GM18870 (cell line): ENCODE measurements at regions not wholly inside any gene's neighbourhood (a gene's known extent, or its start where the extent isn't known, plus 50 kb on each side); places are given as distances from the start of the nearest gene placed in this dataset.

Source experiments
- ATAC-seq: cut with Tn5 transposase; IDR thresholded peaks from one replicate; pipeline ENCODE4 v1.9.1; 2021; ENCODE audit warnings: moderate library complexity; ENCODE audit not compliant: unreplicated experiment

DNA sequence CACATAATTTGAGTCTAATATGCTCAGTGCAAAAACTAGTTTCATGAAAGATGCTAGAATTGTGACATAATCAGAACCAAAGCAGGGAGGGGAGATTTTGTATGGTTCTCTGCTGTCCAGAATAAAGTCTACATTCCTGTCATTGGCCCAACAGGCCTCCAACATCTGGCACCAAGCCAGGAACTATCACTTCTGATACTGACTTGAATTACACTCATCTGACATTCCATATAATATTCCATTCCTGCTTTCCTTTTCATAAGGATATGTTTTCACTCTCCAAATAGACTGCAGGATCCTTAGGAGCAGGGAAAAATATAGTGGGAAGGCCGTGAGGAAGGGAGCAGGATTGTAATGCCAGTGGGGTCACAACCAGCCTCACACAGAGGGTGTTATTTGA lies 84.6 kb upstream of the BTN3A2 start:
- ATAC-seq: no peak

DNA sequence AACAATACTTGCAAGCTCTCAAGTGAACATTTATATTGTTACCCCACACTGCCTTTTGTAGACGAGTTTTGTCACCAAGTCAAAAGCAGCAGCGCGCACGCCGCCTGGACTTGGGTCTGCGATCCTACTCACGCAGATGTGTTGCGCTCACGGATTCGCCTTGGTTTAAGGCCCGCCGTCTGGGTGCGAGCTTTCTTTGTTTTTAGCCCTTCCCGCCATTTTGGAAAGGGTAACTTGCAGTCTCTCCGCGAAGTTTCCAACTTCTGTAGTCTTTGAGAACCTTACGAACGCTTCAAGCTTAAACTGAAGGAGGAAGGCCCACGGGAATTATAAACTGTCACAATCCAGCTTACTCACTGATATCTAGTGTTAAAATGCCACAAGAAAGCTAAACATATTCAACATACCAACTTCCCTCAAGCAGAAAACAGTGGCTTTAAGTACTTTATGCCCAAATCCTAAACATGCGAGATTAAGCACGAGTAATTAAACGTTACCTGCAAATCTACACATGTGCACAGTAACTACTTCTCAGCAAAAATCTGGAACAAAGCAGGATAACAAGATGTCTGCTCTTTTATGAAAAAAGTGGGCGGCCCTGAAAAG lies 80.4 kb upstream of the BTN3A2 start:
- no peak for ATAC-seq

DNA sequence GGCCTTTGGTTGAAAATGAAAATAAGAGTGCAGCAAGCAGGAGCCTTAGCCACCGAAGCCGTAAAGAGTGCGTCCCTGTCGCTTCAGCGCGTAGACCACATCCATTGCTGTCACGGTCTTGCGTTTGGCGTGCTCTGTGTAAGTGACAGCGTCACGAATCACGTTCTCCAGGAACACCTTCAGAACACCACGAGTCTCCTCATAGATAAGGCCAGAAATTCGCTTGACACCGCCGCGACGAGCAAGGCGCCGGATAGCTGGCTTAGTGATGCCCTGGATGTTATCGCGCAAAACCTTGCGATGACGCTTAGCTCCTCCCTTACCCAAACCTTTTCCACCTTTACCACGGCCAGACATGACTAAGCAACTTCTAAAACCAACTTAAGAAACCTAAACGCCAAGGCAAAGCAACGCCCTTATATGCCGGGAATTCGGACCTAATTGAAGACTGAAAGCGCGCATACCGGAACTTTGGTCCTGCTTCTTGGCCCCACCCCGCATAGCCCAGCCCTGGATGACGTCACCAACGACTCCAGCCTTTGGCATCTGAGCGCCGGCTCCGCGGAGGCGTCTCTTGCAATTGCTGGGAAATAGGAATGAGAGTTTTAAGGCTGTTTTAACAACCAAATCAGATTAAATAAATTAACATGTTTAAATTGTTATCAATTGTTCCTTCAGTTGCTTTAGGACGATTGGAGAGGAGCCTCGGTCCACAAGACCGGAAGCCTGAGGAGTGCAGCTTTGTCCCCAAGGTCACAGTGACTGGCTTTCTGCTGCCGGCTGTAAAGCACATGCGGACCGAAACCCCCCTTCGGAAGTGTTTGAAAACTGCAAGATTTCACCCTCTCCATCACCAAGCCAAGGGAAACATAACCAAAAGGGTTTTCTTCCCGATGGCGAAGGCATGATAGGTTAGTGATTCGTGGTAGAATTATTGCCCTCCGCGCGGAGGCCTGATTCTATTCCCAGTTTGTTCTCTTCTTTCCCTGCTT lies 79.6 kb upstream of the BTN3A2 start:
- peak; percentile 65 for ATAC-seq

DNA sequence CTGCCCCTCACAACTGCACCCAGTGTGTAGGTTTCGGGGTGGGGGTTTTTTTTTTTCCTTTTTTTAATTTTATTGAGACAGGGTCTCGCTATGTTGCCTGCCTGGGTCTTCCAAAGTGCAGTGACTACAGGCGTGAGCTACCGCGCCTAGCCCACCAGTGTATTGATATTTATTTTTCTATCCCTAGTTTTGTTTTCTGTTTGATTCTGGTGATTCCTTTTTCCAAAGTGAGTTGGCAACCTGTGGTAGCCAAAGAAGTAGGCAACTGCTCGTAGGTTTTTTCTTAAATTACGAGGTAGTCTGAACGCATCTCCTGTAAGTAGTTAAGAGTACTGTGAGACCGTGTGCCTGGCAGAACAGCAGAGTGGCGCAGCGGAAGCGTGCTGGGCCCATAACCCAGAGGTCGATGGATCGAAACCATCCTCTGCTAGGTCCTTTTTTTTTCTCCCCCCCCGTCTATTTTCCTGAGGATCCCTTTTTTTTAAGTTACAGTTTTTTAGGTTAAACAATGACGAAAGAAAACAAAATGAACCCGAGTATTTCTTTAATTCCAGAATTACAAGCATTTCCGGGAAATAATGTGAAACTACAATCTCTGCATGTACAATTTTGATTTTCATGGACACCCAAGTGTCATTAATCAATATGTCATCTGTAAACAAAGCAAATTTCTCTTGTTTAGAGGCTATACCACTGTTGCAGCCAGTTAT lies 78.7 kb upstream of the BTN3A2 start:
- no peak for ATAC-seq

DNA sequence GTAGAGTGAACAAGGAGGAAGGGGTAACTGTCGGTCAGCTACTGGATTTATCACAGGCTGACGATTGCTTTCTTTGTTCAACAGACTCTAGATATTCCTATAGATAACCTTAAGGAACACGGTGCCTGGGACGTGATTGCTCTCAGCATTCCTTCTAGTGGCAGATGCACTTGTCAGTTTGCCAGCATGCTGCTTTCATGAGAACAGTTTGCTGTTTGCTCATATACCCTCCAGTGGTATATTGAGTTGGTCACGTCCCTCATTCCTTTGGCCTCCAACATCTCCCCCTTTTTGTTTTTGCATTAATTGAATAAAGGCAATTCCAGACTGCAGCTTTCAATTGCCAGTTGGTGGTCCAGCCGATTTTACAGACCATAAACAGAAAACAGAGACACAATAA lies 76.8 kb upstream of the BTN3A2 start:
- ATAC-seq: no peak

DNA sequence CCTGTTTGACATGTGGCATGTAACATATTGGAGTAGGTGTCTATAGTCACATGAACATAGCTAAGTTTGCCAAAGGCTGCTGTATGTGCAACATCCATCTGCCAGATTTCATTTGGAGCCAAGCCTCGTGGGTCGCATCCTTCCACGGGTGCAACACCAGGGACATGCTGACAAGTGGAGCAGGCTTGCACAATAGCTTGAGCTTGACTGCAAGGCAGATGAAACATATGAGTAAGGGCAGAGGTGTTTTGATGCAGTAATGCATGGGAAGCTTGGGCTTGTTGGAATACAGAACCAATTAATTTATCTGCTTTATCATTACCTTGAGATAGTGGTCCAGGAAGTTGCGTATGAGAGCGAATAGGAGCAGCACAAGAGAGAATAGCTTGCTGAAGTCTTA lies 74.1 kb upstream of the BTN3A2 start:
- ATAC-seq: no peak

DNA sequence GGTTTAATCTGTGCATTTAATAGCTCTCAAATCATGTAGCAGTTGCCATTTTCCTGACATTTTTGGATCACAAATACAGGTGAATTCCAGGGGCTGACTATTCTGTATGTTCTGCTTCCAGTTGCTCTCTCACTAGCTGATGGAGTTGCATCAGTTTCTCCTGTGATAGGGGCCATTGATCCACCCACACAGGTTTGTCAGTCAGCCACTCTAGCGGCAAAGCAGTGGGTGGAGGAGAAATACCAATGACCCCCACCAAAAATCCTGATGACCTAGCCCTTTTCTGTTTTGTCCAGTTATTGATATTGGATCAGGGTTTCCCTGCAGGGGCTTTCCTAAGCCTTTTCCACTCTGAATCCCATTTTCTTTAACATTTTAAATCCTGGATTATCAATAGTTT lies 72.3 kb upstream of the BTN3A2 start:
- no peak for ATAC-seq

DNA sequence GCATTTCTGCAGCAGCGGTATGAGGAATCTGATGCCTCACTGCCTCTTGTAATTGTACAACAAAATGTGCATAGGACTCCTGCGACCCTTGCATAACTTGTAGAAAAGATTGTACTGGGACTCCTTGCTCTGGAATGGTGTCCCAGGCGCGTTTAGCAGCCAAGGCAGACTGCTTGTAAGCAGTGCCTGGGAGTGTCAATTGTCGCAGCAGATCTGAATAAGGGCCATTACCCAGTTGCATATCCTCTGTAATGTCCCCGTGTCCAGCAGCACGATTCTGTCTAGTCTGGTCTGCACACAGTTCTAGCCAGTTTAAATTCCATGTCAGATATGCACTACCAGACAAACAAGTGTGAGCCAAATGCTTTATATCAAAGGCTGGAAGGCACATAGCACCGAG lies 70.7 kb upstream of the BTN3A2 start:
- no peak for ATAC-seq

DNA sequence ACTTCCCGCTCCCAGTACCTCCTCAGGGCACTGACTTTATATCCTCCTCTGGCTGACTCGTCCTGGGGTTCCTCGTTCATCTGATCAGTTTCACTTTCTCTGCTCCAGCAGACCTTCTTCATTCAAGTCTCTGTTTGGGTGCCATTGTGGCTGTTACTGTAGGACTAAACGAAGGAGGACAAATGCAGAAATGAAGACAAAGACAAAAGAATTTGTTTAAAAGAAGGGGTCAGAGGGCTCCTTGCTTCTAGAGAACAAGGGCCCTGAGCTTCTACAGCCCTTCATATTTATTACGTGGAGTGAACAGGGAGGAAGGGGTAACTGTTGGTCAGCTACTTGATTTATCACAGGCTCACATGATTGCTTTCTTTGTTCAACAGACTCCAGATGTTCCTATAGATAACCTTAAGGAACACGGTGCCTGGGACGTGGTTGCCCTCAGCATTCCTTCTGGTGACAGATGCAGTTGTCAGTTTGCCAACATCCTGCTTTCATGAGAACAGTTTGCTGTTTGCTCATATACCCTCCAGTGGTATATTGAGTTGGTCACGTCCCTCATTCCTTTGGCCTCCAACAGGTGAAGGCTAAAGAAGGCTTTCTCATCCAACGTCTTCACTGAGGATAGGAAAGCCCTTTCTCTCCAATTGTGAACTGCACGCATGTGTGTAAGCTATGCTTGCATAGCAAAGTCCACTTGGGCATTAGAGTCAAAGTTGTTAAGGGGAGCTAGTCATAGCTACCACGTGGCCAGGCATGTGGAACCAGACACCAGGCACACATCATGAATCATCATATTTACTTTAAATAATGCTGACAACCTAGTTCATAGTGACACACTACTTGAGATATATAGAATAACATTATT lies 69.1 kb upstream of the BTN3A2 start:
- ATAC-seq: no peak

DNA sequence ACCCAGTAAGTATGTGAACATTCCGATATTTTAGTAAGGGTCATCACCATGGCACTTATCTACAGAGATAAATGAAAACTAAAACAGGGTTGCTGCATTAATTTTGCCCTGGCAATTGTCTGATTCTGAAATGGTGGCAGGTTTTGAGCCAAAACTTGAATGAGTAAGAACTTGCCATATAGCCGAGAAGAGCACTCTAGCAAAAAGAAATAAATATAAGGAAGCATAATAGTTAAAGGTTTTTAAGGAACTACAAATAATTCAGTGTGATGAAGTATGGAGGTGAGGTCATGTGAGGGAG lies 68.5 kb upstream of the BTN3A2 start:
- no peak for ATAC-seq

DNA sequence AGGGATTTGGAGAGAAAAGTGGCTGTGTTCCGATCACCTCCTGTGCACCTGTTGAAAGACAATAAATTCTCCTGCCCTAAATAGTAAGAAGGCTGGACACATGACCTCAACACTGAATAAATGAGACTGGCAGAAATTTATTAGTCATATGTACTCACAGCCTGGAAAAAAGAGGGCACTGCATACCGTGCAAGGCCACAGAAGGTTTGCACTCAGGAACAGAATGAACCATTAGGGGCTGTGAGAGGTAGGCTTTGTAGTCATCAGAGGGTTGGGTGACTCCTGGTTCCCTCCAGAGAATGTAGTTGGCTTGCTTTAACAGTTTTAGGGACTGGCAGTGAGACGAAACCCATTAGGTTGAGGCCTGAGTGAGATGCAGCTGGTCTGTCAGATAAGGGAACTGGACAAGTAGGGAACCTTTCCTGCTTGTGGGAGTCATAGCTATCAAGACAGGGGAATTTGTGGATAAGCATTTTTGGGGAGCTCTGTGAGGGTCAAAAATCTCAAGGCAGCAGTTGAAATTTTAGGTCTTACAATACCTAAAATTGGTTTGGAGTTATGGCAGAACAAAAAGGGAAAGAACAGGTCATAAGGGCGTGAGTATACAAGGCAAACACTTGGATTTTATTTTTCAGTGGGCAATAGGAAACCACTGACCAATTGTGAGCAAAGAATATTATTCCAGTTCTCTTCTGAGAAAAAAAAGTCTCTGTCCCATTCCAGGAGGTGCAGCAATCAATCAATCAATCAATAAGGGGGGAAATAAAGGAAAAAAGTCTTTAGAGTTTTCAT lies 67.9 kb upstream of the BTN3A2 start:
- ATAC-seq: no peak

DNA sequence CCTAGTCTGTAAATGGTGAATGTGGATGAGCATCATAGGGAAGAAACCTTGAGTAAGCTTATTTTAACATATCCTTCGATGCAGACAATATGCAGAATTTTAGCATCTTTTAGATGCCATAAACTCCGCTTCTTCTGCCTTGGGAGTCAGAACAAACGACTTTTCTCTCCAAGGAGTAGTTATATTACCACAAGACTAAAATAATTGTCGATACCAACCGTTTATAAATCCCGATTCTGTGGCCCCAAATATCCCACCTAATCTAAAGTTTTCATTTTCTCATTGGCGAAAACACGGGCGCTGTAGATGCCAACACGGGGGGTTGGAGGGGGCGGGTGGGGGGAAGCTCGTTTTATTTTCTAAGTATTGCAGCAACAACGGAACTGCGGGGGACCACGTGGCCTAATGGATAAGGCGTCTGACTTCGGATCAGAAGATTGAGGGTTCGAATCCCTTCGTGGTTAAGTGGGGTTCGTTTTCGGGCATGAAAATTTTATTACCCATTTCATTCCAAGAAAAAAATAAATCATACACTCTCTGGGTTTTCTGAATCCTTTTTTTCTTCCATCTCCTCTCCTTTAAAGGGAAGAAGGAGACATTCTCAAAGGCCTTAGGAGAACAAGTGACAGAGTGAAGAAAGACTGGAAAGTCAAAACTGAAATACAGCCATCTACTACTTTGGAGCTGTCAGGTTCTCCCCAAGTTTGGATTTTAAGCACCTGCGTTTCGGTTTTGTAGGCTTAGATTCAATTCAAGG lies 65.5 kb upstream of the BTN3A2 start:
- ATAC-seq: no peak

DNA sequence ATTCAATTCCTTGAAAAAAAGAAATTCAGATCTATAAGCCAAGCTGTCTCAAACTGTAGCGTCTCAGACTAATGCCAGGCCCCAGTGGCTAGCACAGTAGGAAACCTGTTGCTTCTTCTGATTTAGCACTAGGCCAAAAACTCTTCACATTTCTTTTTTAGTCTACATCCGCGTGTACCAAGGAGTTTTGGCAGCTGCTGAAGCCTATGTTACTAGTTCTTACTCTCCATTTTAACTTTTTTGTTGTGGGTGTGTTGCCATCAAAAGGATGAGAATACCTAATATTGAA lies 65.0 kb upstream of the BTN3A2 start:
- no peak for ATAC-seq

DNA sequence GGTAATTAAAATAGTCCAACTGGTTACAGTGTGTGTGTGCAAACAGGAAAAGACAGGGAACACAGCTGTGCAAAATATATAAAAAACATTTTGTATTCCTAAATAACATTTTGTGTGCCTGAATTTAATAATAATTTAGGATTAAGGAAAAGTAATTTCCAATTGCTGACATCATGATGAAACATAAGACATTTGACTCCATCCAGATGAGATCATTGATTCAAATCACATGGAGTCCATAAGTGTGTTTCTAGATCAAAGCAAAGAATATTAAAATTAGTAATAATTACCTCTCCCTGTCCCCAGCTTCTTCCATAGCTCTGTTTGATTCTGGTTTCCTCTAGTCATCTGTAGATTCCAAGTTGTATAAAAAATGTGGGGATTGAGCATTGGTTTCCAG lies 64.6 kb upstream of the BTN3A2 start:
- ATAC-seq: no peak

DNA sequence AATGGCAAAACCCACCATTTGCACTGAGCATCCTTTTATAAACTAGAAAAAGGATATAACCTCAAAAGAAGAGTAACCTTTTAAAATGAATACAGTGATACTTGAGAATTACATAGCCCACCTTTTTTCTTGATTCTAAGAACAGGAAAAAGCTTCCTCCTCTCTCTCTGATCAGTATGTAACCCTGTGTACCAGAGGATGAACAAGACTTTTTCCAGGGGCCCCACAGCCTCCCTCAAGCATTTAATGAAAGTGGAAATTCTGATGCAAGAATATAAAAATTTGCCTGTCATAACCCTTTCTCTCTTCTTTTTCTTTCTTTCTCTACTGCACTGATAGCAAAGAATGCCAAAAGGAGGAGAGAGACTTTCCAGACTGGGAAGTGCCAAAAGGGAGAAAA lies 64.2 kb upstream of the BTN3A2 start:
- ATAC-seq: no peak

DNA sequence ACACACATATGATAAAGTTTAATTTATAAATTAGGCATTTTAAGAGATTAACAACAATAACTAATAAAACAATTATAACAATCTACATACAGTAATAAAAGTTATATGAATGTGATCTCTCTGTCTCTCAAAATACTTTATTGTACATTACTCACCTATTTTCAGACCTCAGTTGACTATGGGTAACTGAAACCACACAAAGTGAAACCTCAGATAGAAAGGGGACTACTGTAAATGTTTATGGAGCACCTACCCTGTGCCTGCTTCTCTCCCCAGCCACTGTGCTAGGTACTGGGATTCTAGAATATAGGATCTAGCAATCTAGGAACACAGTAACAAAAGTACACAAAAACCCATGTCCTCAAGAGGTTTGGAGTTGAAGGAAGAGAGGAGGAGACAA lies 63.4 kb upstream of the BTN3A2 start:
- ATAC-seq: no peak

DNA sequence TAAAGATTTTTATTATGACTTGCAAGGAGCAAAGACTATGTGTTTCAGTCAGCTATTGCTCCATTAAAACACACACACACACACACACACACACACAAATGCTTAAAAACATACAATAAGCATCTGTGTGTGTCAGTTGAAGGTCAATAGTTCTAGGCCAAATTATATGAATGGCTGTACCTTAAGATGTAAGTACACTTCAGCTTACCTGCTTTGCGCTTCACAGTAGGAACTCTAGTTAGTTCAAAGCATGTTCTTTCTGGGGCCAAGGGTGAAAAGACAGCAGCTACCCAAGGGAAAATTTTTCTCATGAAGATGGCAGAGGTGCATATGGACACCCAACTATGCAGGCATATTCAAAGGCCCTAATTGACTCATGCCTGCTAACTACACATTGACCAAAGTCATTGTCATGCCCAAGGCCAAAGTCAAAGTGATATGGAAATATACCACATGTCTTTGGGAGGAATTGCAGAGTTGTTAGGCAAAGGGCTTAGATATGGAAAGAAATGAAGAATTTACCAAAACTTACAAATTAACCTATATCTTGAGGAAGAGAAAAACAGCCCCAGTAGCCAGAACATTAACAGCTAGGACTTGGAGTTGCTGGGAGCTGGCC lies 61.9 kb upstream of the BTN3A2 start:
- no peak for ATAC-seq

DNA sequence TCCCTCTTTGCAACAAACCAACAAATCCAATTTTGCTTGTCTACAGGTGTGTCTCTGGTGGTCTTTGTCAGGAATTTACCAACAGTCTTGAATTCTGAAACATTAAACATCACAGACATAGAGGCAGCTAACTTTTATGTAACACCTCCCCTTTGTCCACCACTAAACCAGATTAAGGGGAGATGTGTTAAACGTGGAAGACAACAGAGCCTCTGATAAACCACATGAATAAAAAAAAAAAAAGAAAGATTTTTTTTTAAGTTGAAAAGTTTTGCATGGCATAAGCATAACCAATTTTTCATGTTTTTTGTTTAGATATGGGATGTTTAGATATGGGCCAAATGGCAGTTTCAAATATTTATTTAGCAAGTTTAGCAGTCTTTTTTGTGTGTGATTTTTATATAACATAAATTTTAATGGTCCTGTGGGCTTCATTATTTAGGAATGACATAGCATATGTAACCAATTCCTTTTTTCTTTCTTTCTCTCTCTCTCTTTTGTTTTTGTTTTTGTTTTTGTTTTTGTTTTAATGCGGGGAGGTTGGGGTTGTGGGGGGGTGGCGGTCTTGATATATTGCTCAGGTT lies 60.7 kb upstream of the BTN3A2 start:
- no peak for ATAC-seq
